ENCODE measurements at regions not wholly inside any gene's neighbourhood (a gene's known extent, or its start where the extent isn't known, plus 50 kb on each side); places are given as distances from the start of the nearest gene placed in this dataset.

DNA sequence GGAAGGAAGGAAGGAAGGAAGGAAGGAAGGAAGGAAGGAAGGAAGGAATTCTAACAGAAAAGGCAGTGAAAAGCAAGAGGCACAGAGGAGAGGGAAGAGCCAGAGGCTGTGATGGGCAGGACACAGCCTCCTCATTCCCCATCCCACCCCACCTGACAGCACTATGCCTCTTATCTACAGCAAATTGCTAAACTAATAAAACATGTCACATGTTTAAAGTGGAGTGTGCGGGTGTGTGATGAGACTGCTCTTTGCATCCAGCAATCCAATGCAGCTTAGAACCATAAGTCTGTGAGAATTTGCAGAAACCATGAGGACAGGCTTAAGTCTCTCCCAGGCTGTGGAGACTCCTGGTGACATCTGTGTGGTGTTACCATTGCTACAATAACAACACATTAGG, 108.4 kb upstream of the ALK start:
- TF ChIP-seq POLR2A (IDR thresholded peaks at IDR 0.05; ENCODE audit: low read depth, low read length) (no peak), TAF1 (IDR thresholded peaks at IDR 0.05; ENCODE audit: borderline replicate concordance, low read depth, low read length) (no peak)
